K562 (cell line): ENCODE measurements at regions not wholly inside any gene's neighbourhood (a gene's known extent, or its start where the extent isn't known, plus 50 kb on each side); places are given as distances from the start of the nearest gene placed in this dataset.

Source experiments
- ATAC-seq: fragments of 200-7000 bp; cut with Tn5 transposase; 3 replicates; pipeline ENCODE4 v1.9.1; 2020; ENCODE audit warnings: moderate library complexity
- BruUV-seq: library from RNA; stranded (reverse); fragments of 400-500 nt; replicated peaks from 2 replicates; lab custom pipeline; 2021; lab: Mats Ljungman, UMichigan
- CTCF ChIA-PET: fragments of 300-600 bp; formaldehyde crosslinking; extraction: SDS; loops from one replicate; lab custom pipeline; 2021; ENCODE audit warnings: low intra/inter-chr PET ratio; lab: Yijun Ruan, JAX
- POLR2A ChIA-PET: fragments of 300-600, 350-650 bp; sonication (Branson Sonifier 250); formaldehyde crosslinking; extraction: SDS; loops from one replicate; lab custom pipeline; 2021; ENCODE audit warnings: antibody characterized with exemption, inconsistent platforms; lab: Yijun Ruan, JAX
- DNase-seq, 4 experiments: peaks; one replicate each; pipeline versions ENCODE4 v3.0.0 to v3.0.0-alpha.2; 2011 to 2018; ENCODE audit warnings: low spot score in 3 of 4, mixed read lengths in 3 of 4; ENCODE audit errors: extremely low read depth in 1 of 4
- FAIRE-seq: peaks from 2 replicates; lab custom pipeline; 2011; peaks lifted over from hg19 to GRCh38; lab: Jason Lieb, UNC
- H2AFZ ChIP-seq: 2 replicates; pipeline ENCODE4 v1.6.0; 2011; ENCODE audit warnings: low read depth, low read length, control low read depth, inconsistent platforms
- H3K27ac ChIP-seq: fragments of 200-600 bp; 3 replicates; pipeline ENCODE4 v1.8.0; 2011; ENCODE audit warnings: low read depth, mild to moderate bottlenecking, control low read depth, inconsistent platforms, low read length, moderate library complexity, mixed read lengths; ENCODE audit errors: extremely low read depth
- H3K27me3 ChIP-seq, 2 experiments: fragments of 300-600 bp in 1 of 2; 2 replicates in 1 of 2; 3 replicates in 1 of 2; pipeline versions ENCODE4 v1.6.0 to v1.8.0; 2011; ENCODE audit warnings: inconsistent platforms in 2 of 2, low read length in 2 of 2, mild to moderate bottlenecking in 1 of 2, mixed read lengths in 1 of 2, moderate library complexity in 1 of 2; ENCODE audit not compliant: control insufficient read depth in 2 of 2, insufficient read depth in 2 of 2
- H3K36me3 ChIP-seq: fragments of 300-600 bp; 3 replicates; pipeline ENCODE4 v1.8.0; 2011; ENCODE audit warnings: mild to moderate bottlenecking, low read length, inconsistent platforms; ENCODE audit not compliant: control insufficient read depth, insufficient read depth
- H3K4me1 ChIP-seq, 2 experiments: fragments of 200-600 bp in 1 of 2; replicated peaks in 1 of 2; 2 replicates in 1 of 2; 3 replicates in 1 of 2; pipeline versions ENCODE4 v1.5.1 to v1.8.0; 2011; ENCODE audit warnings: inconsistent platforms in 2 of 2, low read length in 2 of 2, mild to moderate bottlenecking in 1 of 2, mixed read lengths in 1 of 2, moderate library complexity in 1 of 2; ENCODE audit not compliant: control insufficient read depth in 2 of 2, insufficient read depth in 2 of 2
- H3K4me2 ChIP-seq: 2 replicates; pipeline ENCODE4 v1.6.1; 2011; ENCODE audit warnings: low read length, control low read depth, inconsistent platforms, mixed read lengths; ENCODE audit not compliant: insufficient read depth
- H3K4me3 ChIP-seq: fragments of 200-600 bp; sonication (generic), shearing (Covaris generic); 2 replicates; pipeline ENCODE4 v1.5.1; 2016; ENCODE audit warnings: control low read depth, inconsistent platforms
- H3K79me2 ChIP-seq: fragments of 200-600 bp; 3 replicates; pipeline ENCODE4 v1.8.0; 2011; ENCODE audit warnings: low read length, inconsistent platforms; ENCODE audit not compliant: control insufficient read depth, insufficient read depth
- H3K9ac ChIP-seq, 2 experiments: 2 replicates each; pipeline versions ENCODE4 v1.6.0 to v1.6.1; 2011; ENCODE audit warnings: low read depth in 2 of 2, low read length in 2 of 2, control low read depth in 1 of 2, inconsistent platforms in 1 of 2, mild to moderate bottlenecking in 1 of 2, mixed read lengths in 1 of 2; ENCODE audit not compliant: insufficient read depth in 1 of 2
- H3K9me1 ChIP-seq: one replicate; pipeline ENCODE4 v1.6.0; 2011; ENCODE audit warnings: inconsistent platforms, mild to moderate bottlenecking, low read length, moderate library complexity; ENCODE audit not compliant: control insufficient read depth, insufficient read depth
- H3K9me3 ChIP-seq: replicated peaks from 2 replicates; pipeline ENCODE4 v1.5.1; 2011; ENCODE audit warnings: low read depth, low read length, inconsistent platforms; ENCODE audit not compliant: control insufficient read depth, insufficient read depth
- H4K20me1 ChIP-seq: replicated peaks from 2 replicates; pipeline ENCODE4 v1.6.1; 2011; ENCODE audit warnings: low read length, inconsistent platforms, mixed read lengths; ENCODE audit not compliant: control insufficient read depth, insufficient read depth
- MTA2 ChIP-seq: fragments of 450-650 bp; IDR thresholded peaks from 2 replicates; pipeline ENCODE4 v1.6.1; 2016; ENCODE audit warnings: low read depth
- ZBTB40 ChIP-seq, 2 experiments: fragments of 450-650 bp in 1 of 2; sonication (generic) in 1 of 2; formaldehyde crosslinking in 1 of 2; IDR thresholded peaks; 2 replicates each; pipeline versions ENCODE4 v1.7.1 to v1.9.0; 2016 to 2022; ENCODE audit warnings: inconsistent platforms in 1 of 2, mild to moderate bottlenecking in 1 of 2, missing genetic modification reagents in 1 of 2
- WGBS: fragments of 100-300 bp; shearing (Covaris generic); methylation state at CpG from one replicate; pipeline ENCODE4 v1.1.6; 2016; ENCODE audit warnings: low coverage, mixed read lengths; ENCODE audit not compliant: insufficient coverage; ENCODE audit errors: missing lambda C conversion rate; 5-methylcytosine and 5-hydroxymethylcytosine counted together
- in situ Hi-C: fragments of 300-500 bp; cut with MboI; formaldehyde crosslinking; loops from 4 replicates; pipeline ENCODE4 v1.15.0; 2018; ENCODE audit warnings: inconsistent platforms, mixed read lengths
- intact Hi-C: fragments of 100-400 bp; cut with micrococcal nuclease; formaldehyde crosslinking; loops from 2 replicates; pipeline ENCODE4 v1.14.2; 2022
- TF ChIP-seq, protein P1 (sequence below): IDR thresholded peaks from 2 replicates; pipeline ENCODE4 v1.6.1; 2011; ENCODE audit warnings: borderline replicate concordance, low read depth, mild to moderate bottlenecking, moderate library complexity, low read length; ENCODE audit not compliant: insufficient read depth, poor library complexity, severe bottlenecking

GRCh38 chr5:135671966-135672365, 93.2 kb upstream of the CXCL14 start (continued):
- TF ChIP-seq, protein P1, sequence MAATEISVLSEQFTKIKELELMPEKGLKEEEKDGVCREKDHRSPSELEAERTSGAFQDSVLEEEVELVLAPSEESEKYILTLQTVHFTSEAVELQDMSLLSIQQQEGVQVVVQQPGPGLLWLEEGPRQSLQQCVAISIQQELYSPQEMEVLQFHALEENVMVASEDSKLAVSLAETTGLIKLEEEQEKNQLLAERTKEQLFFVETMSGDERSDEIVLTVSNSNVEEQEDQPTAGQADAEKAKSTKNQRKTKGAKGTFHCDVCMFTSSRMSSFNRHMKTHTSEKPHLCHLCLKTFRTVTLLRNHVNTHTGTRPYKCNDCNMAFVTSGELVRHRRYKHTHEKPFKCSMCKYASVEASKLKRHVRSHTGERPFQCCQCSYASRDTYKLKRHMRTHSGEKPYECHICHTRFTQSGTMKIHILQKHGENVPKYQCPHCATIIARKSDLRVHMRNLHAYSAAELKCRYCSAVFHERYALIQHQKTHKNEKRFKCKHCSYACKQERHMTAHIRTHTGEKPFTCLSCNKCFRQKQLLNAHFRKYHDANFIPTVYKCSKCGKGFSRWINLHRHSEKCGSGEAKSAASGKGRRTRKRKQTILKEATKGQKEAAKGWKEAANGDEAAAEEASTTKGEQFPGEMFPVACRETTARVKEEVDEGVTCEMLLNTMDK = no peak
- TF ChIP-seq, all 486 proteins: peak for 0

DNA sequence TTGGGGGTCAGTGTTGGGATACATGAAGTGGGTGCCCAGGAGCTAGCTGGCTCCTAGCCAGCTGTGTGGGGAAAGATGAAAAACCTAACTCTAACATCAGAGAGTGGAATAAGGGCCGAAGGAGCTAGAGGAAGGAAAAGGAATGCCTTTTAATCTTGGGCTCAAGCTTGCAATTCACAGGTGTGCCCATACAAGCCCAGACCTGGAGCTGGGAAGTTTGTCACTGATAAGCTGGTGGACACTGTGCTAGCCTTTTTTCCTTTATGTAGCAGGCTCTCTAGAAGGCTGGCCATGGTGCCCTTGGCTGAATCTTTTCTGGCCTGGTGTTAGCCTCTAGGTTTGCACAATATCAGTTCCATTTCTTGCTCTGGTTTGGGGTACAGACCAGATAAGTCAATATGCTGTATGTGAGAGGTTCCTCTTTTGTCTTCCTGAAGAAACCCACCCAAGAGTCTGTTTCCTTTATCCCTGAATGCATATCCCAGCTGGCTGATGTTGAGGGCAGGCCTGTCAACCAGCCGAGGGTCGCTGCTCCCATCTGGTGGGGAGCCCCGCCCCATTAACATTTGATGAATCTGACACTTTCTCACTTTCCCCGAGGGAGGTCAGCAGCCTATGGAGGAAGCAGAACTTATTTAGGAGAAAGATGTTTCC, 92.4 kb upstream of the CXCL14 start:
- FAIRE-seq = no peak
- no peak for DNase-seq
- ATAC-seq = no peak
- ChIA-PET CTCF (no interaction called here), POLR2A (no interaction called here)
- no peaks in the 10 kb centered on the region; a peak in 1 of 5 replicates for H3K27me3 ChIP-seq
- WGBS = 0% methylated on average over 5 of the region's 5 CpGs
- in situ Hi-C loops = no loop called here
- no peak overlapping the region for H3K27ac ChIP-seq
- H3K79me2 ChIP-seq = no peaks in the 10 kb centered on the region
- no peaks in the 10 kb centered on the region for H3K4me1 ChIP-seq
- intact Hi-C loops = no loop called here
- H3K36me3 ChIP-seq = no peaks in the 10 kb centered on the region
- no peak overlapping the region for H3K4me3 ChIP-seq
- no peaks in the 10 kb centered on the region for H3K9me3 ChIP-seq
- H3K4me2 ChIP-seq = no peak overlapping the region
- no peak overlapping the region for H2AFZ ChIP-seq
- no peaks in the 10 kb centered on the region for H3K9me1 ChIP-seq
- BruUV-seq = no TSS peak
- no peaks in the 10 kb centered on the region for H4K20me1 ChIP-seq
- H3K9ac ChIP-seq = no peak overlapping the region
- TF ChIP-seq MTA2 = no peak
- no peak for TF ChIP-seq ZBTB40 (IDR thresholded peaks at IDR 0.05)
- no peak for TF ChIP-seq ZBTB40 (CRISPR knock-in tag; IDR thresholded peaks at IDR 0.05)
